ENCODE measurements at regions not wholly inside any gene's neighbourhood (a gene's known extent, or its start where the extent isn't known, plus 50 kb on each side); places are given as distances from the start of the nearest gene placed in this dataset.

GRCh38 chr6:125439512-125439911, 137.7 kb upstream of the HDDC2 start:
- intact Hi-C loops (cut with DNase I), result no loop called here
- no peak overlapping the region for H3K4me3 ChIP-seq
- H3K9me3 ChIP-seq, result no peaks in the 10 kb centered on the region
- TF ChIP-seq POLR2A (IDR thresholded peaks at IDR 0.05) (no peak), CTCF (IDR thresholded peaks at IDR 0.05) (no peak)
- no peak overlapping the region for H3K27ac ChIP-seq
- WGBS, 2 donors, result 76 to 90% methylated on average over 1 of the region's 1 CpG
- H3K36me3 ChIP-seq, result no peaks in the 10 kb centered on the region
- H3K4me1 ChIP-seq, result no peaks in the 10 kb centered on the region
- no peaks in the 10 kb centered on the region for H3K27me3 ChIP-seq
- no peak for DNase-seq

- peak overlapping the region in 1 of 4 donors; percentile 21 for H3K4me3 ChIP-seq
- 53 to 65% methylated on average over 12 to 13 of the region's 16 CpGs for WGBS, 2 donors
- intact Hi-C loops (cut with DNase I), result no loop called here
- H3K9me3 ChIP-seq, result no peaks in the 10 kb centered on the region
- TF ChIP-seq CTCF (IDR thresholded peaks at IDR 0.05) (no peak), POLR2A (IDR thresholded peaks at IDR 0.05) (no peak)
- no peaks in the 10 kb centered on the region for H3K36me3 ChIP-seq
- H3K4me1 ChIP-seq, result no peaks in the 10 kb centered on the region
- no peaks in the 10 kb centered on the region for H3K27me3 ChIP-seq
- peak overlapping the region in 2 of 4 donors; percentile 46 to 52 for H3K27ac ChIP-seq
- no peak for DNase-seq
These were observed 142.5 kb upstream of the HDDC2 start for GRCh38 chr6:125444006-125444923.

DNA sequence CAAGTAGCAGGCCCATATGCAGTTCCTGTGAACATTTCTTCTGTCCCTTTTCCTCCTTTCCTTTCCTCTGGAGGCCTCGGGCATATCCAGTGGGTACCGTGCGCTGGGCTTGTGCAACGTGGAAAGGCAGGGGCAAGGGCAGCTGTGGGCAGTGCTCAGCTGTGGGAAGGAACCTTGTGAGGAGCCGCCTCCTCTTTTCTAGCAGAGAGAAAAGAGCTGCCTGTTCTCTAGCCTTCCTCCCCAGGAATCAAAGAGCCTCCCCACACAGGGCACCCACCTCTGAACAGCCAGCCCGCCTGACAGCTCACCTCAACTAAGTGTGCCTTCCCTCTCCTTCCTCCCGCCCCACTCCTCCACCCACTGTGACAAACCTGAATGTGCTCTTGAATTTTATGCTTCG, 143.3 kb upstream of the HDDC2 start:
- H3K4me1 ChIP-seq, result no peaks in the 10 kb centered on the region
- intact Hi-C loops (cut with DNase I), result no loop called here
- no peak overlapping the region for H3K4me3 ChIP-seq
- H3K27ac ChIP-seq, result peak overlapping the region in 2 of 4 donors; percentile 34 to 46
- no peaks in the 10 kb centered on the region for H3K36me3 ChIP-seq
- no peaks in the 10 kb centered on the region for H3K9me3 ChIP-seq
- 68 to 72% methylated on average over 6 to 8 of the region's 8 CpGs for WGBS, 2 donors
- no peaks in the 10 kb centered on the region for H3K27me3 ChIP-seq
- TF ChIP-seq POLR2A (IDR thresholded peaks at IDR 0.05), result no peak
- no peak for TF ChIP-seq CTCF (IDR thresholded peaks at IDR 0.05)
- no peak for DNase-seq

- H3K27me3 ChIP-seq, result no peaks in the 10 kb centered on the region
- no peak overlapping the region for H3K4me3 ChIP-seq
- WGBS, 2 donors, result 79 to 86% methylated on average over 5 of the region's 5 CpGs
- DNase-seq, result no peak
- TF ChIP-seq CTCF (IDR thresholded peaks at IDR 0.05), result no peak
- no peak for TF ChIP-seq POLR2A (IDR thresholded peaks at IDR 0.05)
- H3K4me1 ChIP-seq, result no peaks in the 10 kb centered on the region
- intact Hi-C loops (cut with DNase I), result no loop called here
- no peak overlapping the region for H3K27ac ChIP-seq
- H3K36me3 ChIP-seq, result no peaks in the 10 kb centered on the region
- no peaks in the 10 kb centered on the region for H3K9me3 ChIP-seq
These were observed 144.2 kb upstream of the HDDC2 start for GRCh38 chr6:125446011-125446410.

GRCh38 chr6:125451750-125452149, 150.0 kb upstream of the HDDC2 start:
- no peak for DNase-seq
- intact Hi-C loops (cut with DNase I), result no loop called here
- no peak for TF ChIP-seq CTCF (IDR thresholded peaks at IDR 0.05)
- TF ChIP-seq POLR2A (IDR thresholded peaks at IDR 0.05), result no peak
- no peak overlapping the region for H3K27ac ChIP-seq
- peaks cover 0 to 14% (median 5%) of the 10 kb centered on the region in 3 donors for H3K9me3 ChIP-seq
- H3K4me3 ChIP-seq, result no peak overlapping the region
- no peaks in the 10 kb centered on the region for H3K27me3 ChIP-seq
- no peaks in the 10 kb centered on the region for H3K36me3 ChIP-seq
- H3K4me1 ChIP-seq, result no peaks in the 10 kb centered on the region
- 41 to 43% methylated on average over 2 of the region's 2 CpGs for WGBS, 2 donors
